Adrenal gland (tissue), 5 donors: ENCODE measurements at regions not wholly inside any gene's neighbourhood (a gene's known extent, or its start where the extent isn't known, plus 50 kb on each side); places are given as distances from the start of the nearest gene placed in this dataset.

ENCODE experiments used
- CTCF ChIP-seq, 6 experiments: fragments of 450-650 bp in 4 of 6; fragments of 200-600 bp in 2 of 6; sonication (generic) in 1 of 6; IDR thresholded peaks; 1 replicate in 5 of 6; 2 replicates in 1 of 6; pipeline versions ENCODE4 v1.5.1 to v1.8.0; 2016 to 2021; ENCODE audit warnings: antibody characterized with exemption in 6 of 6, mild to moderate bottlenecking in 2 of 6, moderate library complexity in 1 of 6
- POLR2A ChIP-seq, 2 donors: fragments of 450-650 bp; IDR thresholded peaks; one replicate each; pipeline ENCODE4 v1.6.1; 2017; ENCODE audit warnings: antibody characterized with exemption in 2 of 2, mild to moderate bottlenecking in 2 of 2, moderate library complexity in 1 of 2
- donor health status: DM: no; HTN: no; CAD: no.

- no peak for TF ChIP-seq POLR2A (IDR thresholded peaks at IDR 0.05)
- TF ChIP-seq CTCF (IDR thresholded peaks at IDR 0.05) = no peak
These were observed 160.1 kb upstream of the TMC3 start for GRCh38 chr15:81534124-81534523.
